Left cardiac atrium (tissue), 4 donors: ENCODE measurements at regions not wholly inside any gene's neighbourhood (a gene's known extent, or its start where the extent isn't known, plus 50 kb on each side); places are given as distances from the start of the nearest gene placed in this dataset.
A peak's percentile ranks its signal among the peaks of the same experiment; 100 is the strongest.

Source experiments
- ATAC-seq, 2 donors: fragments of 200-7000 bp; cut with Tn5 transposase; one replicate each; pipeline ENCODE4 v1.9.1; 2020; ENCODE audit warnings: mild to moderate bottlenecking in 2 of 2, moderate library complexity in 2 of 2
- DNase-seq: peaks from one replicate; pipeline ENCODE4 v3.0.0-alpha.2; 2020
- intact Hi-C, 2 donors: fragments of 100-400 bp; cut with DNase I; formaldehyde crosslinking; loops; one replicate each; pipeline versions ENCODE4 v1.14.1 to v1.15.1; 2022 to 2023
- donor health status: DM: no; HTN: yes; CAD: no.
- donor health status: DM: no; HTN: yes; CAD: no; lungs with severe emphysema.
- donor health status: DM: yes; HTN: yes; CAD: no.
- donor health status: Dilated cardiomyopathy.

- intact Hi-C loops, result no loop called here
- DNase-seq (no peak), ATAC-seq (no peak)
Measured at GRCh38 chrX:39630344-39630743, 467.4 kb downstream of the BCOR start.

GRCh38 chrX:39631276-39632229 is 466.2 kb downstream of the BCOR start:
- intact Hi-C loops, result no loop called here
- ATAC-seq (no peak), DNase-seq (no peak)

GRCh38 chrX:39633293-39633692 is 464.5 kb downstream of the BCOR start:
- ATAC-seq, result no peak
- intact Hi-C loops, result no loop called here

GRCh38 chrX:39636481-39636880 is 461.3 kb downstream of the BCOR start:
- ATAC-seq, result no peak
- no peak for DNase-seq
- intact Hi-C loops, result no loop called here

More at GRCh38 chrX:39633293-39633692, 464.5 kb downstream of the BCOR start:
- DNase-seq, result no peak

- ATAC-seq (no peak), DNase-seq (no peak)
- intact Hi-C loops, result no loop called here
Measured at GRCh38 chrX:39638526-39638925, 459.2 kb downstream of the BCOR start.

GRCh38 chrX:39639871-39640270 is 457.9 kb downstream of the BCOR start:
- intact Hi-C loops, result no loop called here
- ATAC-seq (no peak), DNase-seq (no peak)

- ATAC-seq (no peak), DNase-seq (no peak)
- intact Hi-C loops, result no loop called here
Measured at GRCh38 chrX:39640866-39641265, 456.9 kb downstream of the BCOR start.

GRCh38 chrX:39642071-39642470 is 455.7 kb downstream of the BCOR start:
- ATAC-seq (peak; percentile 38 to 59), DNase-seq (peak; percentile 37)
- intact Hi-C loops, result no loop called here

- DNase-seq, result no peak
- ATAC-seq, result no peak
- intact Hi-C loops, result no loop called here
Measured at GRCh38 chrX:39643550-39643949, 454.2 kb downstream of the BCOR start.

GRCh38 chrX:39645178-39645895 is 452.4 kb downstream of the BCOR start:
- DNase-seq, result peak; percentile 76
- peak; percentile 70 to 74 for ATAC-seq
- intact Hi-C loops, result no loop called here

- intact Hi-C loops, result no loop called here
- DNase-seq, result no peak
- ATAC-seq, result peak in 1 of 2 donors; percentile 81
Measured at GRCh38 chrX:39648548-39649254, 449.1 kb downstream of the BCOR start.

GRCh38 chrX:39650768-39651347 is 446.9 kb downstream of the BCOR start:
- ATAC-seq (no peak), DNase-seq (no peak)
- intact Hi-C loops, result no loop called here

- intact Hi-C loops, result no loop called here
- ATAC-seq, result peak in 1 of 2 donors; percentile 30
- DNase-seq, result peak; percentile 34
Measured at GRCh38 chrX:39652336-39652735, 445.4 kb downstream of the BCOR start.

- intact Hi-C loops, result no loop called here
- no peak for ATAC-seq
- DNase-seq, result no peak
Measured at GRCh38 chrX:39653691-39654090, 444.1 kb downstream of the BCOR start.

GRCh38 chrX:39654183-39654925 is 443.4 kb downstream of the BCOR start:
- no peak for DNase-seq
- intact Hi-C loops, result no loop called here
- no peak for ATAC-seq

GRCh38 chrX:39654952-39655351 is 442.8 kb downstream of the BCOR start:
- intact Hi-C loops, result no loop called here
- ATAC-seq (no peak), DNase-seq (no peak)

- ATAC-seq (no peak), DNase-seq (no peak)
- intact Hi-C loops, result no loop called here
Measured at GRCh38 chrX:39661116-39661907, 436.4 kb downstream of the BCOR start.
